Duodenal mucosa (tissue), 2 donors: ENCODE measurements at regions not wholly inside any gene's neighbourhood (a gene's known extent, or its start where the extent isn't known, plus 50 kb on each side); places are given as distances from the start of the nearest gene placed in this dataset.

ENCODE experiments used
- H3K27ac ChIP-seq: one replicate; pipeline ENCODE4 v1.7.0; 2013; ENCODE audit warnings: low read depth, low read length
- H3K27me3 ChIP-seq, 2 donors: one replicate each; pipeline ENCODE4 v1.7.0; 2013; ENCODE audit warnings: low read length in 2 of 2, control low read depth in 1 of 2; ENCODE audit not compliant: insufficient read depth in 2 of 2, control insufficient read depth in 1 of 2
- H3K36me3 ChIP-seq, 2 donors: one replicate each; pipeline ENCODE4 v1.7.0; 2013; ENCODE audit warnings: low read length in 2 of 2, control low read depth in 1 of 2; ENCODE audit not compliant: insufficient read depth in 2 of 2, control insufficient read depth in 1 of 2
- H3K4me1 ChIP-seq, 2 donors: one replicate each; pipeline ENCODE4 v1.7.0; 2013; ENCODE audit warnings: low read length in 2 of 2, control low read depth in 1 of 2; ENCODE audit not compliant: insufficient read depth in 2 of 2, control insufficient read depth in 1 of 2
- H3K4me3 ChIP-seq, 2 donors: one replicate each; pipeline ENCODE4 v1.7.0; 2013; ENCODE audit warnings: low read length in 2 of 2, low read depth in 1 of 2
- H3K9ac ChIP-seq, 2 donors: one replicate each; pipeline ENCODE4 v1.7.0; 2013; ENCODE audit warnings: low read length in 2 of 2, low read depth in 1 of 2
- H3K9me3 ChIP-seq, 2 donors: one replicate each; pipeline ENCODE4 v1.7.0; 2013; ENCODE audit warnings: low read length in 2 of 2, control low read depth in 1 of 2; ENCODE audit not compliant: control insufficient read depth in 1 of 2

DNA sequence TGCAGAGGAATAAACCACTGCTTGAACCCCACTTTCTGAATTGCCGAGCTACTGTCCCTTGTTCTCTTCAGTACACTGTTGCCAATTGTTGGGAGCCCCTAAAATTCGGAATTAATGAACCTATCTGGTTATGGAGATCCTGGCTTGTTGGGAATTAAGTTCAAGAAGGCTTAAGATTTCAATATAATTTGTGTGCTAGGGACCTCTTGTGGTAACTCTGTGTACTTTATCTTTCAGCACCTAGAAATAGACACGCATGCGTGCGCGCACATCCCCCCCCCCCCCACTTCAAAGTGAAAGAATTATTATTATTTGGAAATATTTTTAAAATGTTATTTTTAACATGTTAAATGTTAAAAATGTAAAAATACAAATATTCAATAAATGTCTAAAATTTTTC is 53.3 kb upstream of the FAM169A start:
- Histone ChIP-seq H3K4me1 (peaks cover 0 to 7% of the 10 kb centered on the region in 2 donors), H3K27me3 (no peaks in the 10 kb centered on the region), H3K9ac (no peak overlapping the region), H3K36me3 (no peaks in the 10 kb centered on the region), H3K9me3 (no peaks in the 10 kb centered on the region), H3K4me3 (no peak overlapping the region), H3K27ac (no peak overlapping the region)

DNA sequence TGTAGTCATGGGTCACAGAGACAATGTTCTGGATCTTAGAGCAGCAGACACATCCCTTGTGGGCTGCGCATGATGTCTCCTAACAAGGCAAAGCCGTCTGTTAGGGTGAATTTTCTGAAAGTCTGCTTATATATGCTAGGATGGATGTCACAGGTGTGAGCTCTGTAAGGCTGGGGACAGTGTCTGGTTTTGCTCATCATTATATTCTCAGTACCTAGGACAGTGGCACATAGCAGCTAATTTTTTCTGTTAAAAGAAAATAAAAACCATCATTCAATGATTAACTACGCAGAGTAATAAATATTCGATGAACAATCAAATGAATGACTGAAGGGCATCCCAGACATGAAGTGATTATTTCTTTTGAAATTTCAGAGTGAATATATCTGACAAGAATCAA is 52.9 kb upstream of the FAM169A start:
- H3K4me3 ChIP-seq, result no peak overlapping the region
- H3K9ac ChIP-seq, result no peak overlapping the region
- peaks cover 0 to 7% of the 10 kb centered on the region in 2 donors for H3K4me1 ChIP-seq
- no peak overlapping the region for H3K27ac ChIP-seq
- H3K27me3 ChIP-seq, result no peaks in the 10 kb centered on the region
- no peaks in the 10 kb centered on the region for H3K36me3 ChIP-seq
- no peaks in the 10 kb centered on the region for H3K9me3 ChIP-seq

DNA sequence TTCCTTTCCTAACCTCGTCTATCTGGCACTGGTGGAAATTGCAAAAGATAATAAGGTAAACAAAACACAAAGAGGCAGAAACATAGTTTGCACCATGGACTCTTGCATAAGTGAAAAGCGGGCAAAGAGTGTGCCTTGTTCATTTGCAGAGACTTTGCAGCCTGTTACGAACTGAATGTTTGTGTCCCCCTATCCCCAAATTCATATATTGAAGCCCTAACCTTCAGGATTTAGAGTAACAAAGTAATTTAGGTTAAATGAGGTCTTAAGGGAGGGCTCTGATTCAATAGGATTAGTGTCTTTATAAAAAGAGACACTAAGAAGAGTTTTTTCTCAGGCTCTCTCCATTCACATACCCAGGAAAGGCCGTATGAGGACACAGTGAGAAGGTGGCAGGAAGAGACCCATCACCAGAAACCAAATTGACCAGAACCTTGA is 52.1 kb upstream of the FAM169A start:
- no peak overlapping the region for H3K4me3 ChIP-seq
- no peaks in the 10 kb centered on the region for H3K36me3 ChIP-seq
- no peaks in the 10 kb centered on the region for H3K9me3 ChIP-seq
- H3K27ac ChIP-seq, result no peak overlapping the region
- no peaks in the 10 kb centered on the region for H3K27me3 ChIP-seq
- no peak overlapping the region for H3K9ac ChIP-seq
- H3K4me1 ChIP-seq, result peaks cover 0 to 7% of the 10 kb centered on the region in 2 donors

DNA sequence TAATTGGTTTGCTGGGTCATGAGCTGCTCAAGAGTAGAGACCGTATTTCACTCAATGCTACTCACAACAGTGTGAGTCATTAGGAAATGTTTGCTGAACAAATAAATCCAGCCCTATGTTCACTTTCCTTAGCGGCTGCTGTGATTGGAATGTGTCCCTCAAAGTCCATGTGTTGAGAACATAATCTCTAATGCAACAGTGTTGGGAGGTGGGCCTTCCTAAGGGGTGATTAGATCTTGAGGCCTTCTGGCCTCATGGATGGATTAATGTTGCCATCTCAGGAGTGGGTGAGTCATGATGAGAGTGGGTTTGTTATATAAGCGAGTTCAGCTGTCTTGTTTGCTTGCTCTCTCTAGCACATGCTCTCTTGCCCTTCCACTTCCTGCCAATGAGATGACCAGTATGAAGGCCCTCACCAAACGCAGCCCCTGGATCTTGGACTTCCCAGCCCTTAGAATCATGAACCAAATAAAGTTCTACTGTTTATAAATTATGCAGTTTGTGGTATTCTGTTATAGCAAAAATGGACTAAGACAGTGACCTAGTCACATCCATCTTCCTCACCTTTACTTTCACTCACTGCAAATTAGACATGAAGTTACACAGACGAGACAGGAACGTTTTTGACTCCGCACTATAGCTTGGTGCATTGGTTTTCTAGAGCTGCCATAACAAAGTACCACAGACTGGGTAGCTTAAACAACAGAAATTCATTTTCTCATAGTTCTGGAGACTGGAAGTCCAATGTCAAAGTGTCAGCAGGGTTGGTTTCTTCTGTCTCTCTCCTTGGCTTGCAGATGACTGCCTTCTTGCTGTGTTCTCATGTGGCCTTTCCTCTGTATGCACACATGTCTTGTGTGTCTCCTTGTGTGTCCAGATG is 50.9 kb upstream of the FAM169A start:
- Histone ChIP-seq H3K4me1 (peaks cover 0 to 7% of the 10 kb centered on the region in 2 donors), H3K27me3 (no peaks in the 10 kb centered on the region), H3K27ac (no peak overlapping the region), H3K9me3 (no peaks in the 10 kb centered on the region), H3K36me3 (no peaks in the 10 kb centered on the region), H3K4me3 (no peak overlapping the region), H3K9ac (no peak overlapping the region)
